Right atrium auricular region (tissue), 2 donors: ENCODE measurements at regions not wholly inside any gene's neighbourhood (a gene's known extent, or its start where the extent isn't known, plus 50 kb on each side); places are given as distances from the start of the nearest gene placed in this dataset.

Source experiments
- DNase-seq: peaks from one replicate; pipeline ENCODE4 v3.0.0-alpha.2; 2019; ENCODE audit warnings: low spot score
- H3K27ac ChIP-seq, 2 donors: fragments of 200-600 bp; sonication (generic); 1 replicate in 1 of 2; 2 replicates in 1 of 2; pipeline ENCODE4 v1.5.1; 2016 to 2019
- H3K27me3 ChIP-seq, 2 donors: fragments of 200-600 bp; sonication (generic); one replicate each; pipeline versions ENCODE4 v1.5.1 to v1.6.0; 2017 to 2019
- H3K36me3 ChIP-seq: fragments of 200-600 bp; sonication (generic); one replicate; pipeline ENCODE4 v1.5.1; 2016
- H3K4me1 ChIP-seq, 2 donors: fragments of 200-600 bp; sonication (generic); one replicate each; pipeline versions ENCODE4 v1.5.1 to v1.6.0; 2017 to 2019
- H3K4me3 ChIP-seq, 2 donors: fragments of 200-600 bp; sonication (generic); 1 replicate in 1 of 2; 2 replicates in 1 of 2; pipeline ENCODE4 v1.5.1; 2017 to 2019; ENCODE audit warnings: mild to moderate bottlenecking in 1 of 2, moderate library complexity in 1 of 2
- H3K9me3 ChIP-seq, 2 donors: fragments of 200-600 bp; sonication (generic); one replicate each; pipeline ENCODE4 v1.5.1; 2019
- TF ChIP-seq, protein P1 (sequence below), 2 donors: fragments of 200-600 bp; sonication (generic); IDR thresholded peaks; one replicate each; pipeline ENCODE4 v1.5.1; 2019; ENCODE audit warnings: antibody characterized with exemption in 2 of 2

DNA sequence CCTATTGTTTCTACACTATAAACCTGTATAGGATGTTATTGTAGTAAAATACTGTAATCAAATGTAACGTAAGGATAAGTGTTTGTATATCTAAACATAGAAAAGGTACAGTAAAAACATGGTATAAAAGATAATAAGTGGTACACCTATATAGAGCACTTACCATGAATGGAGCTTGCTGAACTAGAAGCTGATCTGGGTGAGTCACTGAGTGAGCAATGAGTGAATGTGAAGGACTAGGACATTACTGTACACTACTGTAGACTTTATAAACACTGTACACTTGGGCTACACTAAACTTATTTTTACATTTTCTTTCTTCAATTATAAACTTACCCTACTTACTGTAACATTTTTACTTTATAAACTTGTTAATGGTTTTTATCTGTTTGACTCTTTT lies 732.9 kb upstream of the LRRN3 start:
- Histone ChIP-seq H3K4me3 (no peak overlapping the region), H3K36me3 (no peaks in the 10 kb centered on the region), H3K27ac (no peak overlapping the region), H3K4me1 (no peaks in the 10 kb centered on the region), H3K27me3 (no peaks in the 10 kb centered on the region), H3K9me3 (no peaks in the 10 kb centered on the region)
- TF ChIP-seq, protein P1, sequence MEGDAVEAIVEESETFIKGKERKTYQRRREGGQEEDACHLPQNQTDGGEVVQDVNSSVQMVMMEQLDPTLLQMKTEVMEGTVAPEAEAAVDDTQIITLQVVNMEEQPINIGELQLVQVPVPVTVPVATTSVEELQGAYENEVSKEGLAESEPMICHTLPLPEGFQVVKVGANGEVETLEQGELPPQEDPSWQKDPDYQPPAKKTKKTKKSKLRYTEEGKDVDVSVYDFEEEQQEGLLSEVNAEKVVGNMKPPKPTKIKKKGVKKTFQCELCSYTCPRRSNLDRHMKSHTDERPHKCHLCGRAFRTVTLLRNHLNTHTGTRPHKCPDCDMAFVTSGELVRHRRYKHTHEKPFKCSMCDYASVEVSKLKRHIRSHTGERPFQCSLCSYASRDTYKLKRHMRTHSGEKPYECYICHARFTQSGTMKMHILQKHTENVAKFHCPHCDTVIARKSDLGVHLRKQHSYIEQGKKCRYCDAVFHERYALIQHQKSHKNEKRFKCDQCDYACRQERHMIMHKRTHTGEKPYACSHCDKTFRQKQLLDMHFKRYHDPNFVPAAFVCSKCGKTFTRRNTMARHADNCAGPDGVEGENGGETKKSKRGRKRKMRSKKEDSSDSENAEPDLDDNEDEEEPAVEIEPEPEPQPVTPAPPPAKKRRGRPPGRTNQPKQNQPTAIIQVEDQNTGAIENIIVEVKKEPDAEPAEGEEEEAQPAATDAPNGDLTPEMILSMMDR (IDR thresholded peaks at IDR 0.05): no peak
- DNase-seq: no peak

DNA sequence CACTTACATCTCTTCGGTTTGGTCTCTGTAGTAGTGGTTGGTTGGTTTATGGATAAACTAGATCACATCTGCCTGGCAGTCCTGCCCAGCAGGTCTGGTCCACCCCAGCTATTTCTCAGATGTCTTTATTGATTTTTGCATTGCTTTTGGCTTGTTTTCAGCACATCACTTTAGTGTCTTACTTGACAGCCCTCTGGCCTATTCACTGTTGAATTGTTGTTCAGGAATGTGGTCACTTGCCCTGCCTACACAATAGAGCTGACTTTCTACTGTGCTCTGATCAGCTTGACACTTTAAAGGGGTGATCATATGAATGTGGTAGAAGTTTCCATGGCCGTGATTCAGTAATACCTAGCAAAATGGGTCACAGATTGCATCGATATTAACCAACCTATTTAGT lies 719.2 kb upstream of the LRRN3 start:
- no peak overlapping the region for H3K27ac ChIP-seq
- H3K9me3 ChIP-seq: no peaks in the 10 kb centered on the region
- H3K27me3 ChIP-seq: no peaks in the 10 kb centered on the region
- TF ChIP-seq, protein P1 (IDR thresholded peaks at IDR 0.05): no peak
- H3K4me3 ChIP-seq: no peak overlapping the region
- H3K4me1 ChIP-seq: no peaks in the 10 kb centered on the region
- DNase-seq: no peak
- H3K36me3 ChIP-seq: no peaks in the 10 kb centered on the region

DNA sequence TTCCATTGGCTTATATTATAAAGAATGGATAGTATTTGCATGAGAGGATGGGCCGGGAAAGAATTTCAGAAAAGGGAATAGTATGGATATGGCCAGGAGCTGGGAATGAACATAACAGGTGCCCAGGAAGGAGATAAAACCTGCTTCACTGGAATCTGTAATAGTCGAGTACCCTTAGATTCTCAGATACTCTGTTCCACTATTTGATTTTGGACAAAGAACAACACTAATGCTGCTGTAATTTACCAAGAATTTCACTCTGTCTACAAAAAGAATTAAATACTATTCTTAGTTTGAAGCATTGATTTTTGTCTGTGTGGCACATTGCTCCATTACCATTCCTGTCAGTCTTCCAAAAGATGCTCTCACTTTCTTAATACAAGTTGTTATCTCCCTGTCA lies 718.2 kb upstream of the LRRN3 start:
- Histone ChIP-seq H3K9me3 (no peaks in the 10 kb centered on the region), H3K27me3 (no peaks in the 10 kb centered on the region), H3K27ac (no peak overlapping the region), H3K4me1 (no peaks in the 10 kb centered on the region), H3K36me3 (no peaks in the 10 kb centered on the region), H3K4me3 (no peak overlapping the region)
- TF ChIP-seq, protein P1 (IDR thresholded peaks at IDR 0.05): no peak
- DNase-seq: no peak

DNA sequence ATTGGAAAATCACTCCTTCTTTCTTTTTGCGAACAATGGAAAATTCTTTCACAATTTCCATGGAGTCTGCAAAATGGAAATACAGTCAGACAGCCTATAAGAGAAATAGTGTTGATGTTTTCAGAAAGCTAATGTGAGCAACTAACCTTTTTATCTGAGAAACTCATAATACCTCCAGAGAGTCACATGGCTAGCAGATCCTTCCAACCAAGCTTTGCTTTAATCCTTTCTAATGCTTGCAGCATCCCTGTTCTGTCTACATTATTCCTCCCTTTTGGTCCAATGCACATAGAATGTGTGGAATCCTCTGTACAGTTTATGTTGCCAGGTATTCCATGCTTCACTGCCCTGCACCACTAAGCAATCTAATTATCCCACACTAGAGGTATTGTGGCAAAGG lies 717.5 kb upstream of the LRRN3 start:
- no peaks in the 10 kb centered on the region for H3K36me3 ChIP-seq
- TF ChIP-seq, protein P1 (IDR thresholded peaks at IDR 0.05): no peak

DNA sequence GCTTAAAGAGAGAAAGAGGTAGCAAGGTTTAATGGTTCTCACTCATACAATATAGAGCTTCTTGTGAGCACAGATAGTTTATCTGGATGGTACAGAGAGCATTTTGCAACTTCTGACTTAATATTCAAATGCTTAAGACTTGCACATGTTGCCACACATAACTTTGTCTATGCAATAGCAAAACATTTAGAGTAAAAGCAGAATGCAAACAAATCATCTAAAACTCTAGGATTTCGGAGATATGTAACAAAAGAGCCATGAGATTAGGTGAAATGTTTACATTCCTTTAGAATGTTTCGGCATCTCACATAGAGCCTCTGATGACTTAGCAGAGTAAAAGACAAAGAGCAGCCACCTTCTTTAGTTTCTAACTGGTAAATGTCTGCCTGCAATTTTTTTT lies 717.1 kb upstream of the LRRN3 start:
- Histone ChIP-seq H3K36me3 (no peaks in the 10 kb centered on the region), H3K4me3 (no peak overlapping the region), H3K4me1 (no peaks in the 10 kb centered on the region), H3K27ac (no peak overlapping the region), H3K9me3 (no peaks in the 10 kb centered on the region), H3K27me3 (no peaks in the 10 kb centered on the region)
- no peak for DNase-seq
- TF ChIP-seq, protein P1 (IDR thresholded peaks at IDR 0.05): no peak

More for the DNA sequence above, 717.5 kb upstream of the LRRN3 start:
- no peak overlapping the region for H3K4me3 ChIP-seq
- H3K27ac ChIP-seq: no peak overlapping the region
- no peaks in the 10 kb centered on the region for H3K4me1 ChIP-seq
- no peaks in the 10 kb centered on the region for H3K9me3 ChIP-seq
- DNase-seq: no peak
- no peaks in the 10 kb centered on the region for H3K27me3 ChIP-seq

DNA sequence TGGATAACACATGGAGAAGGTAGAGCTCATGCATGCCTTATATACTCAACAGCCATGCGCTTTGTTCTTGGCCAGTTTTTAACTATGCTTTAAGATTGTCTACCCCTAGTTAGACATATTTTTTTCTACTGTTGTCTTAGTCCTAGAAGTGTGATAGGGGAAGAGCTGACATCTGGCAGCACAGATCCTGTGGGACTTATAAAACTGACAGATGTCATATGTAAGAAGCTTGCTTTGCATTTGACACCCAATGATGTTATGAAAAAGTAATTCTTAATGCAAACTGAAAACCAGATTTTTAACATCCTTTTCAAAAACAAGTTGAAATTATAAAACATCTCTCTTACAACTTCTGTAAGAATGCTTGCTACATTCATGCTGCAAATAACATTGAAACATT lies 715.9 kb upstream of the LRRN3 start:
- TF ChIP-seq, protein P1 (IDR thresholded peaks at IDR 0.05): no peak
- Histone ChIP-seq H3K9me3 (no peaks in the 10 kb centered on the region), H3K4me1 (no peaks in the 10 kb centered on the region), H3K36me3 (no peaks in the 10 kb centered on the region), H3K4me3 (no peak overlapping the region), H3K27ac (no peak overlapping the region), H3K27me3 (no peaks in the 10 kb centered on the region)
- no peak for DNase-seq
